NOMO-1 treated with DMSO at 0.1 percent for 48 hours (cell line): ENCODE measurements at regions not wholly inside any gene's neighbourhood (a gene's known extent, or its start where the extent isn't known, plus 50 kb on each side); places are given as distances from the start of the nearest gene placed in this dataset.

Source experiments
- DNase-seq: peaks from one replicate; lab custom pipeline; 2025; ENCODE audit not compliant: unreplicated experiment; lab: John Stamatoyannopoulos, UW

GRCh38 chr4:33323393-33323792 is 2603.2 kb downstream of the PCDH7 start:
- no peak for DNase-seq

- DNase-seq: no peak
Observed at GRCh38 chr4:33334416-33334815, 2614.2 kb downstream of the PCDH7 start.

GRCh38 chr4:33339762-33340161 is 2619.6 kb downstream of the PCDH7 start:
- DNase-seq: no peak

- no peak for DNase-seq
Observed at GRCh38 chr4:33340168-33340567, 2620.0 kb downstream of the PCDH7 start.

- no peak for DNase-seq
Observed at GRCh38 chr4:33349376-33349775, 2629.2 kb downstream of the PCDH7 start.

GRCh38 chr4:33357121-33357520 is 2637.0 kb downstream of the PCDH7 start:
- no peak for DNase-seq

- DNase-seq: no peak
Observed at GRCh38 chr4:33369446-33369845, 2649.3 kb downstream of the PCDH7 start.

- no peak for DNase-seq
Observed at GRCh38 chr4:33381816-33382215, 2661.6 kb downstream of the PCDH7 start.

- no peak for DNase-seq
Observed at GRCh38 chr4:33386764-33387163, 2666.6 kb downstream of the PCDH7 start.

- DNase-seq: no peak
Observed at GRCh38 chr4:33390976-33391375, 2670.8 kb downstream of the PCDH7 start.

GRCh38 chr4:33395731-33396485 is 2675.7 kb downstream of the PCDH7 start:
- no peak for DNase-seq

GRCh38 chr4:33400504-33400903 is 2680.3 kb downstream of the PCDH7 start:
- no peak for DNase-seq

GRCh38 chr4:33407496-33407895 is 2687.3 kb downstream of the PCDH7 start:
- no peak for DNase-seq

GRCh38 chr4:33411182-33411581 is 2691.0 kb downstream of the PCDH7 start:
- peak; percentile 86 for DNase-seq

GRCh38 chr4:33421887-33422286 is 2701.7 kb downstream of the PCDH7 start:
- DNase-seq: no peak

GRCh38 chr4:33422656-33423055 is 2702.5 kb downstream of the PCDH7 start:
- no peak for DNase-seq

GRCh38 chr4:33425936-33426335 is 2705.8 kb downstream of the PCDH7 start:
- DNase-seq: no peak

GRCh38 chr4:33427676-33428075 is 2707.5 kb downstream of the PCDH7 start:
- no peak for DNase-seq

- DNase-seq: no peak
Observed at GRCh38 chr4:33429971-33430370, 2709.8 kb downstream of the PCDH7 start.

- no peak for DNase-seq
Observed at GRCh38 chr4:33437406-33437805, 2717.2 kb downstream of the PCDH7 start.

- no peak for DNase-seq
Observed at GRCh38 chr4:33446953-33447352, 2726.8 kb downstream of the PCDH7 start.

GRCh38 chr4:33448948-33449347 is 2728.8 kb downstream of the PCDH7 start:
- DNase-seq: no peak

GRCh38 chr4:33453436-33453835 is 2733.3 kb downstream of the PCDH7 start:
- DNase-seq: no peak
